Vagina (tissue), 2 donors: ENCODE measurements at regions not wholly inside any gene's neighbourhood (a gene's known extent, or its start where the extent isn't known, plus 50 kb on each side); places are given as distances from the start of the nearest gene placed in this dataset.

Experiments
- DNase-seq, 2 donors: peaks; one replicate each; pipeline ENCODE4 v3.0.0-alpha.2; 2017; ENCODE audit errors: extremely low spot score in 2 of 2
- H3K27ac ChIP-seq: fragments of 200-600 bp; sonication (generic); one replicate; pipeline ENCODE4 v1.5.1; 2019
- H3K27me3 ChIP-seq: fragments of 200-600 bp; sonication (generic); one replicate; pipeline ENCODE4 v1.5.1; 2019
- H3K36me3 ChIP-seq, 2 donors: fragments of 200-600 bp; sonication (generic); one replicate each; pipeline ENCODE4 v1.5.1; 2017 to 2019
- H3K4me1 ChIP-seq: fragments of 200-600 bp; sonication (generic); one replicate; pipeline ENCODE4 v1.5.1; 2019
- H3K4me3 ChIP-seq, 2 donors: fragments of 200-600 bp; sonication (generic); 1 replicate in 1 of 2; 2 replicates in 1 of 2; pipeline ENCODE4 v1.5.1; 2016 to 2019
- H3K9me3 ChIP-seq: fragments of 200-600 bp; sonication (generic); one replicate; pipeline ENCODE4 v1.5.1; 2019
- POLR2A ChIP-seq, 2 donors: fragments of 450-650 bp; IDR thresholded peaks; one replicate each; pipeline ENCODE4 v1.6.1; 2017; ENCODE audit warnings: antibody characterized with exemption in 2 of 2, mild to moderate bottlenecking in 2 of 2, moderate library complexity in 2 of 2
- POLR2AphosphoS5 ChIP-seq, 2 donors: sonication (generic); formaldehyde crosslinking; IDR thresholded peaks; one replicate each; pipeline ENCODE4 v1.9.0; 2017; ENCODE audit warnings: antibody characterized with exemption in 2 of 2, mild to moderate bottlenecking in 2 of 2, low read depth in 1 of 2; ENCODE audit not compliant: insufficient read depth in 1 of 2
- intact Hi-C: fragments of 100-400 bp; cut with DNase I; formaldehyde crosslinking; loops from one replicate; pipeline ENCODE4 v1.15.1; 2023
- TF ChIP-seq, protein P1 (sequence below), 3 experiments: fragments of 450-650 bp in 2 of 3; fragments of 200-600 bp in 1 of 3; sonication (generic) in 1 of 3; IDR thresholded peaks; one replicate each; pipeline ENCODE4 v1.5.1; 2017 to 2019; ENCODE audit warnings: antibody characterized with exemption in 3 of 3, mild to moderate bottlenecking in 2 of 3, moderate library complexity in 2 of 3

- H3K9me3 ChIP-seq: no peaks in the 10 kb centered on the region
- DNase-seq: no peak
- TF ChIP-seq POLR2A (IDR thresholded peaks at IDR 0.05): no peak
- intact Hi-C loops: no loop called here
- H3K27ac ChIP-seq: no peak overlapping the region
- H3K4me3 ChIP-seq: no peak overlapping the region
- no peaks in the 10 kb centered on the region for H3K27me3 ChIP-seq
- H3K4me1 ChIP-seq: no peaks in the 10 kb centered on the region
- no peaks in the 10 kb centered on the region for H3K36me3 ChIP-seq
Measured at GRCh38 chr12:70150230-70150629, 93.0 kb upstream of the CNOT2 start.

- TF ChIP-seq, protein P1, sequence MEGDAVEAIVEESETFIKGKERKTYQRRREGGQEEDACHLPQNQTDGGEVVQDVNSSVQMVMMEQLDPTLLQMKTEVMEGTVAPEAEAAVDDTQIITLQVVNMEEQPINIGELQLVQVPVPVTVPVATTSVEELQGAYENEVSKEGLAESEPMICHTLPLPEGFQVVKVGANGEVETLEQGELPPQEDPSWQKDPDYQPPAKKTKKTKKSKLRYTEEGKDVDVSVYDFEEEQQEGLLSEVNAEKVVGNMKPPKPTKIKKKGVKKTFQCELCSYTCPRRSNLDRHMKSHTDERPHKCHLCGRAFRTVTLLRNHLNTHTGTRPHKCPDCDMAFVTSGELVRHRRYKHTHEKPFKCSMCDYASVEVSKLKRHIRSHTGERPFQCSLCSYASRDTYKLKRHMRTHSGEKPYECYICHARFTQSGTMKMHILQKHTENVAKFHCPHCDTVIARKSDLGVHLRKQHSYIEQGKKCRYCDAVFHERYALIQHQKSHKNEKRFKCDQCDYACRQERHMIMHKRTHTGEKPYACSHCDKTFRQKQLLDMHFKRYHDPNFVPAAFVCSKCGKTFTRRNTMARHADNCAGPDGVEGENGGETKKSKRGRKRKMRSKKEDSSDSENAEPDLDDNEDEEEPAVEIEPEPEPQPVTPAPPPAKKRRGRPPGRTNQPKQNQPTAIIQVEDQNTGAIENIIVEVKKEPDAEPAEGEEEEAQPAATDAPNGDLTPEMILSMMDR (IDR thresholded peaks at IDR 0.05): no peak
- no peak for TF ChIP-seq POLR2AphosphoS5 (IDR thresholded peaks at IDR 0.05; ENCODE audit: insufficient read depth in 1 of 2, low read depth in 1 of 2)
- intact Hi-C loops: no loop called here
- Histone ChIP-seq H3K36me3 (no peaks in the 10 kb centered on the region), H3K27ac (no peak overlapping the region), H3K4me1 (no peaks in the 10 kb centered on the region), H3K9me3 (peaks cover 4% of the 10 kb centered on the region), H3K4me3 (no peak overlapping the region), H3K27me3 (no peaks in the 10 kb centered on the region)
- no peak for DNase-seq
Measured at GRCh38 chr12:70151993-70152392, 91.2 kb upstream of the CNOT2 start.

DNA sequence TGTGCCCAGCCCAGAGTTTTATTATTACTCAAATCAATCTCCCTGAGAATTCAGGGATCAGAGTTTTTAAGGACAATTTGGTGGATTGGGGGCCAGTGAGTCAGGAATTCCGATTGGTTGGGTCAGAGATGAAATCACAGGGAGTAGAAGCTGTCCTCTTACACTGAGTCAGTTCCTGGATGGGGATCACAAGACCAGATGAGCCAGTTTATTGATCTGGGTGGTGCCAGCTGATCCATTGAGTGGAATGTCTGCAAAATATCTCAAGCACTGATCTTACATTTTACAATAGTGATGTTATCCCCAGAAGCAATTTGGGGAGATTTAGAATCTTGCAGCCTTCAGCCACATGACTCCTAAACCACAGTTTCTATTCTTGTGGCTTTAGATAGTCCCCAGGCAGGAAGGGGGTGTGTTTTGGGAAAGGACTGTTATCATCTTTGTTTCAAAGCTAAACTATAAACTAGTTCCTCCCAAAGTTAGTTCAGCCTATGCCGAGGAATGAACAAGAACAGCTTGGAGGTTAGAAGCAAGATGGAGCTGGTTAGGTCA, 89.1 kb upstream of the CNOT2 start:
- Histone ChIP-seq H3K9me3 (peaks cover 4% of the 10 kb centered on the region), H3K4me1 (no peaks in the 10 kb centered on the region), H3K27me3 (no peaks in the 10 kb centered on the region), H3K27ac (no peak overlapping the region), H3K36me3 (no peaks in the 10 kb centered on the region), H3K4me3 (no peak overlapping the region)
- intact Hi-C loops: no loop called here
- no peak for DNase-seq
- TF ChIP-seq POLR2AphosphoS5 (IDR thresholded peaks at IDR 0.05; ENCODE audit: insufficient read depth in 1 of 2, low read depth in 1 of 2) (no peak), POLR2A (IDR thresholded peaks at IDR 0.05) (no peak)
- TF ChIP-seq, protein P1 (IDR thresholded peaks at IDR 0.05): no peak

- H3K4me3 ChIP-seq: no peak overlapping the region
- H3K9me3 ChIP-seq: peaks cover 4% of the 10 kb centered on the region
- no peak for DNase-seq
- no peaks in the 10 kb centered on the region for H3K36me3 ChIP-seq
- intact Hi-C loops: no loop called here
- TF ChIP-seq POLR2AphosphoS5 (IDR thresholded peaks at IDR 0.05; ENCODE audit: insufficient read depth in 1 of 2, low read depth in 1 of 2): no peak
- no peak for TF ChIP-seq POLR2A (IDR thresholded peaks at IDR 0.05)
- TF ChIP-seq, protein P1 (IDR thresholded peaks at IDR 0.05): no peak
- H3K4me1 ChIP-seq: no peaks in the 10 kb centered on the region
- H3K27me3 ChIP-seq: no peaks in the 10 kb centered on the region
- no peak overlapping the region for H3K27ac ChIP-seq
Measured at GRCh38 chr12:70154960-70155589, 88.2 kb upstream of the CNOT2 start.

DNA sequence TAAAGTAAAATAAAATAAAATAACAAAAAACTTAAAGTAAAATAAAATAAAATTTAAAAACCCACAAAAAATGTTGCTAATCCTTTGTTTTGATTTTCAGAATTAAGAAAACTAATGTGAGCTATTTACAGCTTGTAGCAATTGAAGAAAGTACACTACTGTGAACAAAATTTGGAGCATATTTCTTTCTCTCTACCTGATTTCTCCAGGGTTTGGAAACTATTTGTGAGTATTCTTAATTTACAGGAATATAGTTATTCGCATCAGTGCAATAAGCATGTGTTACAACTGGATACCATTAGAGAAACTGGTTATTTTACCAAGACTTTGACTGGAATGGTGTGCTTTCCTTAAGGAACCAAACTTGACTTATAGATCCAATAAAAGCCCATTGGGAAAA, 86.1 kb upstream of the CNOT2 start:
- Histone ChIP-seq H3K4me1 (no peaks in the 10 kb centered on the region), H3K27ac (no peak overlapping the region), H3K9me3 (peaks cover 4% of the 10 kb centered on the region), H3K27me3 (no peaks in the 10 kb centered on the region), H3K4me3 (no peak overlapping the region), H3K36me3 (no peaks in the 10 kb centered on the region)
- intact Hi-C loops: no loop called here
- no peak for DNase-seq
- TF ChIP-seq POLR2A (IDR thresholded peaks at IDR 0.05): no peak

GRCh38 chr12:70165450-70165849, 77.8 kb upstream of the CNOT2 start:
- no peak for DNase-seq
- TF ChIP-seq, protein P1 (IDR thresholded peaks at IDR 0.05): no peak
- no peak for TF ChIP-seq POLR2A (IDR thresholded peaks at IDR 0.05)
- no peak for TF ChIP-seq POLR2AphosphoS5 (IDR thresholded peaks at IDR 0.05; ENCODE audit: insufficient read depth in 1 of 2, low read depth in 1 of 2)
- intact Hi-C loops: no loop called here
- no peaks in the 10 kb centered on the region for H3K9me3 ChIP-seq
- H3K4me1 ChIP-seq: no peaks in the 10 kb centered on the region
- no peak overlapping the region for H3K27ac ChIP-seq
- H3K27me3 ChIP-seq: no peaks in the 10 kb centered on the region
- no peaks in the 10 kb centered on the region for H3K36me3 ChIP-seq
- no peak overlapping the region for H3K4me3 ChIP-seq
